SK-N-SH (cell line): ENCODE measurements at regions not wholly inside any gene's neighbourhood (a gene's known extent, or its start where the extent isn't known, plus 50 kb on each side); places are given as distances from the start of the nearest gene placed in this dataset.

Source experiments
- CTCF ChIA-PET: fragments of 300-600, 350-600 bp; formaldehyde crosslinking; extraction: SDS; loops from one replicate; lab custom pipeline; 2021; lab: Yijun Ruan, JAX
- POLR2A ChIA-PET: fragments of 350-600 bp; sonication (Branson Sonifier 250); formaldehyde crosslinking; extraction: SDS; loops from one replicate; lab custom pipeline; 2020; ENCODE audit warnings: antibody characterized with exemption, inconsistent platforms; lab: Yijun Ruan, JAX
- DNase-seq: peaks from one replicate; pipeline ENCODE4 v3.0.0; 2012
- H2AFZ ChIP-seq: fragments of 200-600 bp; sonication (generic); 2 replicates; pipeline ENCODE4 v1.8.1; 2016; ENCODE audit warnings: antibody characterized with exemption, mild to moderate bottlenecking, low read depth
- H3F3A ChIP-seq: fragments of 200-600 bp; sonication (generic); replicated peaks from 2 replicates; pipeline ENCODE3; 2016; ENCODE audit warnings: antibody characterized with exemption, mild to moderate bottlenecking; ENCODE audit not compliant: insufficient read depth
- H3K27ac ChIP-seq, 2 experiments: fragments of 200-500 bp in 1 of 2; fragments of 200-600 bp in 1 of 2; sonication (Bioruptor generic) in 1 of 2; sonication (generic), shearing (Covaris generic) in 1 of 2; 2 replicates each; pipeline versions ENCODE4 v1.5.1 to v1.6.1; 2014 to 2016; ENCODE audit warnings: low read depth in 2 of 2, inconsistent platforms in 1 of 2, low read length in 1 of 2, mild to moderate bottlenecking in 1 of 2, mixed read lengths in 1 of 2
- H3K27me3 ChIP-seq: fragments of 200-600 bp; sonication (generic), shearing (Covaris generic); 2 replicates; pipeline ENCODE4 v1.6.1; 2016; ENCODE audit warnings: mixed run types; ENCODE audit not compliant: insufficient read depth
- H3K36me3 ChIP-seq, 2 experiments: fragments of 200-500 bp in 1 of 2; fragments of 200-600 bp in 1 of 2; sonication (Bioruptor generic) in 1 of 2; sonication (generic) in 1 of 2; replicated peaks in 1 of 2; 2 replicates each; pipeline versions ENCODE3 to v1.5.1; 2014 to 2016; ENCODE audit warnings: low read length in 1 of 2, mild to moderate bottlenecking in 1 of 2; ENCODE audit not compliant: insufficient read depth in 2 of 2, control insufficient read depth in 1 of 2
- H3K4me1 ChIP-seq, 2 experiments: fragments of 200-500 bp in 1 of 2; fragments of 200-600 bp in 1 of 2; sonication (Bioruptor generic) in 1 of 2; sonication (generic), shearing (Covaris generic) in 1 of 2; 2 replicates each; pipeline versions ENCODE4 v1.5.1 to v1.6.1; 2014 to 2016; ENCODE audit warnings: low read depth in 1 of 2, low read length in 1 of 2, mixed run types in 1 of 2; ENCODE audit not compliant: insufficient read depth in 2 of 2, control insufficient read depth in 1 of 2
- H3K4me2 ChIP-seq: fragments of 200-600 bp; sonication (generic), shearing (Covaris generic); 2 replicates; pipeline ENCODE4 v1.6.1; 2017; ENCODE audit warnings: mixed run types
- H3K4me3 ChIP-seq, 2 experiments: fragments of 200-500 bp in 1 of 2; fragments of 200-600 bp in 1 of 2; sonication (Bioruptor generic) in 1 of 2; sonication (generic), shearing (Covaris generic) in 1 of 2; 2 replicates each; pipeline versions ENCODE4 v1.5.1 to v1.8.1; 2014 to 2016; ENCODE audit warnings: low read depth in 2 of 2, inconsistent platforms in 1 of 2, low read length in 1 of 2, mild to moderate bottlenecking in 1 of 2, mixed read lengths in 1 of 2, moderate library complexity in 1 of 2
- H3K79me2 ChIP-seq: fragments of 200-600 bp; sonication (generic); 2 replicates; pipeline ENCODE4 v1.8.1; 2017; ENCODE audit warnings: mild to moderate bottlenecking; ENCODE audit not compliant: insufficient read depth
- H3K9ac ChIP-seq: fragments of 200-600 bp; sonication (generic); 2 replicates; pipeline ENCODE4 v1.6.1; 2017; ENCODE audit warnings: mixed run types
- H3K9me2 ChIP-seq: fragments of 200-600 bp; sonication (generic); 2 replicates; pipeline ENCODE4 v1.6.1; 2017; ENCODE audit warnings: mixed run types
- H3K9me3 ChIP-seq: fragments of 200-600 bp; sonication (generic); 2 replicates; pipeline ENCODE4 v1.6.1; 2017; ENCODE audit warnings: mixed run types, mild to moderate bottlenecking, moderate library complexity
- H4K20me1 ChIP-seq: fragments of 200-600 bp; sonication (generic); 2 replicates; pipeline ENCODE4 v1.6.1; 2017; ENCODE audit warnings: mild to moderate bottlenecking, mixed run types; ENCODE audit not compliant: insufficient read depth
- CTCF ChIP-seq: fragments of 200-600 bp; sonication (generic); IDR thresholded peaks from 2 replicates; pipeline ENCODE4 v1.6.1; 2017; ENCODE audit warnings: antibody characterized with exemption, mild to moderate bottlenecking, moderate library complexity
- EZH2phosphoT487 ChIP-seq: fragments of 200-600 bp; sonication (generic); IDR thresholded peaks from 2 replicates; pipeline ENCODE4 v1.6.1; 2017; ENCODE audit warnings: low read depth, mixed run types, mild to moderate bottlenecking, antibody characterized with exemption, moderate library complexity, borderline replicate concordance
- GATA2 ChIP-seq: sonication (generic); formaldehyde crosslinking; IDR thresholded peaks from 2 replicates; pipeline ENCODE4 v1.5.0; 2020; ENCODE audit warnings: mild to moderate bottlenecking, missing genetic modification reagents
- REST ChIP-seq: IDR thresholded peaks from 2 replicates; pipeline ENCODE4 v1.6.1; 2012; ENCODE audit warnings: mild to moderate bottlenecking, low read depth, low read length, moderate library complexity
- RFX5 ChIP-seq: IDR thresholded peaks from 2 replicates; pipeline ENCODE4 v1.6.1; 2012; ENCODE audit warnings: mild to moderate bottlenecking, improper control_type of control experiment, low read length
- SIN3A ChIP-seq: IDR thresholded peaks from 2 replicates; pipeline ENCODE4 v1.6.1; 2012; ENCODE audit warnings: low read depth, mild to moderate bottlenecking, low read length, moderate library complexity, borderline replicate concordance
- TAF1 ChIP-seq: IDR thresholded peaks from 2 replicates; pipeline ENCODE4 v1.6.1; 2012; ENCODE audit warnings: low read depth, mild to moderate bottlenecking, low read length, moderate library complexity, borderline replicate concordance
- TCF12 ChIP-seq: IDR thresholded peaks from 2 replicates; pipeline ENCODE4 v1.4.0; 2012
- USF1 ChIP-seq: IDR thresholded peaks from 2 replicates; pipeline ENCODE4 v1.4.0; 2012; ENCODE audit warnings: low read depth, borderline replicate concordance
- WGBS: methylation state at CpG from one replicate; pipeline ENCODE4 v1.1.6; 2017; ENCODE audit warnings: low lambda C conversion rate; 5-methylcytosine and 5-hydroxymethylcytosine counted together

- Histone ChIP-seq H3K9me3 (no peaks in the 10 kb centered on the region), H3F3A (no peaks in the 10 kb centered on the region), H3K4me1 (no peaks in the 10 kb centered on the region), H3K27ac (no peak overlapping the region), H3K36me3 (no peaks in the 10 kb centered on the region), H2AFZ (no peak overlapping the region), H3K27me3 (no peaks in the 10 kb centered on the region), H3K79me2 (no peaks in the 10 kb centered on the region), H4K20me1 (no peaks in the 10 kb centered on the region), H3K9me2 (no peaks in the 10 kb centered on the region), H3K4me2 (no peak overlapping the region), H3K4me3 (no peak overlapping the region), H3K9ac (no peak overlapping the region)
- no peak for DNase-seq
- WGBS: 66% methylated on average over 4 of the region's 4 CpGs
- POLR2A ChIA-PET: no interaction called here
- CTCF ChIA-PET: no interaction called here
- TF ChIP-seq CTCF (no peak), USF1 (no peak), GATA2 (no peak), TCF12 (no peak), SIN3A (no peak), EZH2phosphoT487 (no peak), REST (no peak)
These were observed 330.1 kb downstream of the MAN2A1 start for GRCh38 chr5:110019780-110020179.

- H3K9me3 ChIP-seq: no peaks in the 10 kb centered on the region
- H3F3A ChIP-seq: no peaks in the 10 kb centered on the region
- H2AFZ ChIP-seq: no peak overlapping the region
- no peaks in the 10 kb centered on the region for H3K9me2 ChIP-seq
- H3K4me1 ChIP-seq: no peaks in the 10 kb centered on the region
- no peak for DNase-seq
- WGBS: 81% methylated on average over 3 of the region's 3 CpGs
- ChIA-PET CTCF (no interaction called here), POLR2A (no interaction called here)
- H3K4me3 ChIP-seq: no peak overlapping the region
- no peaks in the 10 kb centered on the region for H3K27me3 ChIP-seq
- H3K27ac ChIP-seq: no peak overlapping the region
- no peak for TF ChIP-seq TAF1
- TF ChIP-seq RFX5: no peak
- no peaks in the 10 kb centered on the region for H3K36me3 ChIP-seq
- H3K79me2 ChIP-seq: no peaks in the 10 kb centered on the region
- H3K4me2 ChIP-seq: no peak overlapping the region
- H3K9ac ChIP-seq: no peak overlapping the region
- no peaks in the 10 kb centered on the region for H4K20me1 ChIP-seq
These were observed 331.5 kb downstream of the MAN2A1 start for GRCh38 chr5:110021251-110021650.
